Neural cell (in vitro differentiated cells): ENCODE measurements at regions not wholly inside any gene's neighbourhood (a gene's known extent, or its start where the extent isn't known, plus 50 kb on each side); places are given as distances from the start of the nearest gene placed in this dataset.

ENCODE experiments used
- CTCF ChIP-seq: fragments of 450-650 bp; IDR thresholded peaks from 2 replicates; pipeline ENCODE4 v1.5.1; 2014; ENCODE audit warnings: antibody characterized with exemption, mild to moderate bottlenecking, moderate library complexity; ENCODE audit not compliant: poor library complexity, severe bottlenecking
- EZH2 ChIP-seq: fragments of 200-600, 300-800 bp; shearing (Covaris generic), sonication (generic); IDR thresholded peaks from 2 replicates; pipeline ENCODE4 v1.6.1; 2014; ENCODE audit warnings: antibody characterized with exemption, low read length, borderline replicate concordance, mild to moderate bottlenecking; ENCODE audit not compliant: insufficient read depth, poor library complexity, severe bottlenecking
- POLR2AphosphoS5 ChIP-seq: IDR thresholded peaks from 2 replicates; pipeline ENCODE4 v1.6.1; 2012
- RAD21 ChIP-seq: fragments of 450-650 bp; conservative IDR thresholded peaks from 2 replicates; pipeline ENCODE4 v1.6.1; 2014; ENCODE audit warnings: antibody characterized with exemption, mild to moderate bottlenecking, moderate library complexity
- SMC3 ChIP-seq: fragments of 450-650 bp; conservative IDR thresholded peaks from 2 replicates; pipeline ENCODE4 v1.6.1; 2014; ENCODE audit warnings: antibody characterized with exemption, mild to moderate bottlenecking, moderate library complexity; ENCODE audit not compliant: poor library complexity
- TAF1 ChIP-seq: IDR thresholded peaks from 2 replicates; pipeline ENCODE4 v1.6.1; 2012; ENCODE audit warnings: low read depth

- no peak for TF ChIP-seq CTCF
- TF ChIP-seq POLR2AphosphoS5, result no peak
- TF ChIP-seq SMC3, result no peak
- TF ChIP-seq RAD21, result no peak
- TF ChIP-seq EZH2, result no peak
- TF ChIP-seq TAF1, result no peak
Observed at GRCh38 chr18:28647961-28648360, 471.0 kb upstream of the CDH2 start.
